HEK293 (cell line): ENCODE measurements at regions not wholly inside any gene's neighbourhood (a gene's known extent, or its start where the extent isn't known, plus 50 kb on each side); places are given as distances from the start of the nearest gene placed in this dataset.

Experiments
- REPIN1 ChIP-seq: fragments of 450-650 bp; formaldehyde crosslinking; IDR thresholded peaks from 2 replicates; pipeline ENCODE4 v1.5.1; 2017; ENCODE audit warnings: missing biosample characterization, missing genetic modification characterization, low read depth
- YY1 ChIP-seq: fragments of 450-650 bp; formaldehyde crosslinking; IDR thresholded peaks from 2 replicates; pipeline ENCODE4 v1.5.1; 2018; ENCODE audit warnings: missing biosample characterization, missing genetic modification characterization
- ZNF670 ChIP-seq: fragments of 450-650 bp; formaldehyde crosslinking; IDR thresholded peaks from 2 replicates; pipeline ENCODE4 v1.5.1; 2016; ENCODE audit warnings: missing biosample characterization, missing genetic modification characterization, low read depth
- TF ChIP-seq, protein P1 (sequence below): fragments of 450-650 bp; formaldehyde crosslinking; IDR thresholded peaks from 2 replicates; pipeline ENCODE4 v1.5.1; 2016; ENCODE audit warnings: missing biosample characterization, missing genetic modification characterization, borderline replicate concordance
- TF ChIP-seq, protein P2 (sequence below): fragments of 450-650 bp; formaldehyde crosslinking; IDR thresholded peaks from 2 replicates; pipeline ENCODE4 v1.5.1; 2016; ENCODE audit warnings: missing biosample characterization, missing genetic modification characterization
- TF ChIP-seq, protein P3 (sequence below): fragments of 450-650 bp; formaldehyde crosslinking; IDR thresholded peaks from 2 replicates; pipeline ENCODE4 v1.5.1; 2016; ENCODE audit warnings: missing biosample characterization, missing genetic modification characterization

DNA sequence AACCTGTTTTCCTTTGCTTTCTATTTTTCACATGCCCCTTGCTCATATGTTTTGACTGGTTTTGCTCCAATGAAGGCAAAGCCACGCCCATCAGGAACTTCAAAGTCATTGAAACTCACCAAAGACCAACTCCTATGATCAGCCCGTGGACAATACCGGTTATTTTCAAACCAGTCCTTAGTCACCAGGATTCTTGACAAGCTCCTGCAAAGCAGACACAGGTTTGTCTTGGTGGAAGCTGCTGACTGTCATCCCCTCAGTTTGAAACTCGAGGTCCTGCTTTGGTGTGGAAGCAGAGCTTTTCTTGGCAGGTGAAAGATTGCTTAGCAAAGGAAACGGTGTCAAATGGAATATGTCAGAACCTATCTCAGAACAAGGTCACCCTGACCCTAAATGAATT lies 384.7 kb upstream of the CXADR start:
- TF ChIP-seq YY1 (no peak), REPIN1 (no peak), ZNF670 (tag by site-specific recombination) (no peak)
- TF ChIP-seq, protein P1, sequence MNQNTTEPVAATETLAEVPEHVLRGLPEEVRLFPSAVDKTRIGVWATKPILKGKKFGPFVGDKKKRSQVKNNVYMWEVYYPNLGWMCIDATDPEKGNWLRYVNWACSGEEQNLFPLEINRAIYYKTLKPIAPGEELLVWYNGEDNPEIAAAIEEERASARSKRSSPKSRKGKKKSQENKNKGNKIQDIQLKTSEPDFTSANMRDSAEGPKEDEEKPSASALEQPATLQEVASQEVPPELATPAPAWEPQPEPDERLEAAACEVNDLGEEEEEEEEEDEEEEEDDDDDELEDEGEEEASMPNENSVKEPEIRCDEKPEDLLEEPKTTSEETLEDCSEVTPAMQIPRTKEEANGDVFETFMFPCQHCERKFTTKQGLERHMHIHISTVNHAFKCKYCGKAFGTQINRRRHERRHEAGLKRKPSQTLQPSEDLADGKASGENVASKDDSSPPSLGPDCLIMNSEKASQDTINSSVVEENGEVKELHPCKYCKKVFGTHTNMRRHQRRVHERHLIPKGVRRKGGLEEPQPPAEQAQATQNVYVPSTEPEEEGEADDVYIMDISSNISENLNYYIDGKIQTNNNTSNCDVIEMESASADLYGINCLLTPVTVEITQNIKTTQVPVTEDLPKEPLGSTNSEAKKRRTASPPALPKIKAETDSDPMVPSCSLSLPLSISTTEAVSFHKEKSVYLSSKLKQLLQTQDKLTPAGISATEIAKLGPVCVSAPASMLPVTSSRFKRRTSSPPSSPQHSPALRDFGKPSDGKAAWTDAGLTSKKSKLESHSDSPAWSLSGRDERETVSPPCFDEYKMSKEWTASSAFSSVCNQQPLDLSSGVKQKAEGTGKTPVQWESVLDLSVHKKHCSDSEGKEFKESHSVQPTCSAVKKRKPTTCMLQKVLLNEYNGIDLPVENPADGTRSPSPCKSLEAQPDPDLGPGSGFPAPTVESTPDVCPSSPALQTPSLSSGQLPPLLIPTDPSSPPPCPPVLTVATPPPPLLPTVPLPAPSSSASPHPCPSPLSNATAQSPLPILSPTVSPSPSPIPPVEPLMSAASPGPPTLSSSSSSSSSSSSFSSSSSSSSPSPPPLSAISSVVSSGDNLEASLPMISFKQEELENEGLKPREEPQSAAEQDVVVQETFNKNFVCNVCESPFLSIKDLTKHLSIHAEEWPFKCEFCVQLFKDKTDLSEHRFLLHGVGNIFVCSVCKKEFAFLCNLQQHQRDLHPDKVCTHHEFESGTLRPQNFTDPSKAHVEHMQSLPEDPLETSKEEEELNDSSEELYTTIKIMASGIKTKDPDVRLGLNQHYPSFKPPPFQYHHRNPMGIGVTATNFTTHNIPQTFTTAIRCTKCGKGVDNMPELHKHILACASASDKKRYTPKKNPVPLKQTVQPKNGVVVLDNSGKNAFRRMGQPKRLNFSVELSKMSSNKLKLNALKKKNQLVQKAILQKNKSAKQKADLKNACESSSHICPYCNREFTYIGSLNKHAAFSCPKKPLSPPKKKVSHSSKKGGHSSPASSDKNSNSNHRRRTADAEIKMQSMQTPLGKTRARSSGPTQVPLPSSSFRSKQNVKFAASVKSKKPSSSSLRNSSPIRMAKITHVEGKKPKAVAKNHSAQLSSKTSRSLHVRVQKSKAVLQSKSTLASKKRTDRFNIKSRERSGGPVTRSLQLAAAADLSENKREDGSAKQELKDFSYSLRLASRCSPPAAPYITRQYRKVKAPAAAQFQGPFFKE (tag by site-specific recombination) = no peak
- TF ChIP-seq, protein P2, sequence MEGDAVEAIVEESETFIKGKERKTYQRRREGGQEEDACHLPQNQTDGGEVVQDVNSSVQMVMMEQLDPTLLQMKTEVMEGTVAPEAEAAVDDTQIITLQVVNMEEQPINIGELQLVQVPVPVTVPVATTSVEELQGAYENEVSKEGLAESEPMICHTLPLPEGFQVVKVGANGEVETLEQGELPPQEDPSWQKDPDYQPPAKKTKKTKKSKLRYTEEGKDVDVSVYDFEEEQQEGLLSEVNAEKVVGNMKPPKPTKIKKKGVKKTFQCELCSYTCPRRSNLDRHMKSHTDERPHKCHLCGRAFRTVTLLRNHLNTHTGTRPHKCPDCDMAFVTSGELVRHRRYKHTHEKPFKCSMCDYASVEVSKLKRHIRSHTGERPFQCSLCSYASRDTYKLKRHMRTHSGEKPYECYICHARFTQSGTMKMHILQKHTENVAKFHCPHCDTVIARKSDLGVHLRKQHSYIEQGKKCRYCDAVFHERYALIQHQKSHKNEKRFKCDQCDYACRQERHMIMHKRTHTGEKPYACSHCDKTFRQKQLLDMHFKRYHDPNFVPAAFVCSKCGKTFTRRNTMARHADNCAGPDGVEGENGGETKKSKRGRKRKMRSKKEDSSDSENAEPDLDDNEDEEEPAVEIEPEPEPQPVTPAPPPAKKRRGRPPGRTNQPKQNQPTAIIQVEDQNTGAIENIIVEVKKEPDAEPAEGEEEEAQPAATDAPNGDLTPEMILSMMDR = no peak
- TF ChIP-seq, protein P3, sequence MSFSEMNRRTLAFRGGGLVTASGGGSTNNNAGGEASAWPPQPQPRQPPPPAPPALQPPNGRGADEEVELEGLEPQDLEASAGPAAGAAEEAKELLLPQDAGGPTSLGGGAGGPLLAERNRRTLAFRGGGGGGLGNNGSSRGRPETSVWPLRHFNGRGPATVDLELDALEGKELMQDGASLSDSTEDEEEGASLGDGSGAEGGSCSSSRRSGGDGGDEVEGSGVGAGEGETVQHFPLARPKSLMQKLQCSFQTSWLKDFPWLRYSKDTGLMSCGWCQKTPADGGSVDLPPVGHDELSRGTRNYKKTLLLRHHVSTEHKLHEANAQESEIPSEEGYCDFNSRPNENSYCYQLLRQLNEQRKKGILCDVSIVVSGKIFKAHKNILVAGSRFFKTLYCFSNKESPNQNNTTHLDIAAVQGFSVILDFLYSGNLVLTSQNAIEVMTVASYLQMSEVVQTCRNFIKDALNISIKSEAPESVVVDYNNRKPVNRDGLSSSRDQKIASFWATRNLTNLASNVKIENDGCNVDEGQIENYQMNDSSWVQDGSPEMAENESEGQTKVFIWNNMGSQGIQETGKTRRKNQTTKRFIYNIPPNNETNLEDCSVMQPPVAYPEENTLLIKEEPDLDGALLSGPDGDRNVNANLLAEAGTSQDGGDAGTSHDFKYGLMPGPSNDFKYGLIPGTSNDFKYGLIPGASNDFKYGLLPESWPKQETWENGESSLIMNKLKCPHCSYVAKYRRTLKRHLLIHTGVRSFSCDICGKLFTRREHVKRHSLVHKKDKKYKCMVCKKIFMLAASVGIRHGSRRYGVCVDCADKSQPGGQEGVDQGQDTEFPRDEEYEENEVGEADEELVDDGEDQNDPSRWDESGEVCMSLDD (tag by site-specific recombination) = no peak
